Loucy (cell line): ENCODE measurements at regions not wholly inside any gene's neighbourhood (a gene's known extent, or its start where the extent isn't known, plus 50 kb on each side); places are given as distances from the start of the nearest gene placed in this dataset.
A peak's percentile ranks its signal among the peaks of the same experiment; 100 is the strongest.

ENCODE experiments used
- H2AFZ ChIP-seq: fragments of 200-600 bp; sonication (generic); 2 replicates; pipeline ENCODE4 v1.6.0; 2016; ENCODE audit warnings: antibody characterized with exemption, mild to moderate bottlenecking, low read length, moderate library complexity
- H3F3A ChIP-seq: fragments of 200-600 bp; 2 replicates; pipeline ENCODE4 v1.6.0; 2016; ENCODE audit warnings: antibody characterized with exemption, low read depth, mild to moderate bottlenecking
- H3K27me3 ChIP-seq: fragments of 200-600 bp; sonication (generic); 2 replicates; pipeline ENCODE4 v1.6.1; 2014; ENCODE audit warnings: low read length, mild to moderate bottlenecking; ENCODE audit not compliant: insufficient read depth, poor library complexity, severe bottlenecking
- H3K36me3 ChIP-seq: fragments of 200-600 bp; sonication (generic); 2 replicates; pipeline ENCODE4 v1.6.1; 2016; ENCODE audit warnings: low read length; ENCODE audit not compliant: insufficient read depth
- H3K4me1 ChIP-seq: fragments of 200-600 bp; sonication (generic); 2 replicates; pipeline ENCODE4 v1.5.1; 2014; ENCODE audit warnings: low read length, mild to moderate bottlenecking; ENCODE audit not compliant: insufficient read depth, poor library complexity, severe bottlenecking
- H3K4me2 ChIP-seq: fragments of 200-600 bp; sonication (generic); 2 replicates; pipeline ENCODE4 v1.6.0; 2014; ENCODE audit warnings: antibody characterized with exemption, low read length, low read depth, mild to moderate bottlenecking; ENCODE audit not compliant: poor library complexity, severe bottlenecking
- H3K4me3 ChIP-seq: fragments of 200-600 bp; sonication (generic); 2 replicates; pipeline ENCODE4 v1.5.1; 2014; ENCODE audit warnings: low read length, mild to moderate bottlenecking, mixed read lengths; ENCODE audit not compliant: poor library complexity, severe bottlenecking
- H3K79me2 ChIP-seq: fragments of 200-600 bp; sonication (generic); 2 replicates; pipeline ENCODE4 v1.6.1; 2014; ENCODE audit warnings: low read length; ENCODE audit not compliant: insufficient read depth
- H3K9ac ChIP-seq: fragments of 200-600 bp; sonication (generic); 2 replicates; pipeline ENCODE4 v1.6.0; 2014; ENCODE audit warnings: mild to moderate bottlenecking, low read depth, low read length, moderate library complexity; ENCODE audit not compliant: poor library complexity, severe bottlenecking
- H3K9me2 ChIP-seq: fragments of 200-600 bp; sonication (generic); replicated peaks from 2 replicates; pipeline ENCODE4 v1.6.1; 2016; ENCODE audit warnings: low read depth, low read length, mixed read lengths
- H3K9me3 ChIP-seq: fragments of 200-600 bp; sonication (generic); 2 replicates; pipeline ENCODE4 v1.6.1; 2014; ENCODE audit warnings: mild to moderate bottlenecking, antibody characterized with exemption, low read length, low read depth; ENCODE audit not compliant: insufficient read depth
- H4K20me1 ChIP-seq: fragments of 200-600 bp; sonication (generic); 2 replicates; pipeline ENCODE4 v1.6.0; 2014; ENCODE audit warnings: antibody characterized with exemption, low read length, mild to moderate bottlenecking; ENCODE audit not compliant: insufficient read depth, poor library complexity, severe bottlenecking
- EZH2phosphoT487 ChIP-seq: fragments of 200-600 bp; IDR thresholded peaks from 2 replicates; pipeline ENCODE4 v1.6.1; 2018; ENCODE audit warnings: antibody characterized with exemption, mild to moderate bottlenecking, moderate library complexity, borderline replicate concordance
- TF ChIP-seq, protein P1 (sequence below): fragments of 200-600 bp; sonication (generic); conservative IDR thresholded peaks from 2 replicates; pipeline ENCODE4 v1.5.1; 2014; ENCODE audit warnings: mild to moderate bottlenecking, antibody characterized with exemption, low read length

DNA sequence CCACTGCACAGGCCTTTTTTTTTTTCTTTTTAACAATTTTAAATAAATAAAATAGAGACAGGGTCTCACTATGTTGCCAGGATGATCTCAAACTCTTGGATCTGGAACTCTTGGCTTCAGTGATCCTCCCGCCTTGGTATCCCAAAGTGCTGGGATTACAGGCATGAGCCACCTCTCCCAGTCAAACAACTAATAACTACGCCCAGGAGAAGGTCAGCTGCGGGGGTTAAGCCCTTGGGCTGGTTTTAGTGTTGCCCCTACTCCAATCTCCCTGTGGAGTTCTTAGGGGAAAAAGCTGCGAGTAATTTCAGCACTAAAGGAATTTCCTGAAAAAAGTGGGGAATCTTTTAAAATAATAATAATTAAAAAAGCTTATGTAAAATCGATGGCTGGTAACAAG, 96.4 kb upstream of the XPO1 start:
- no peaks in the 10 kb centered on the region for H3K36me3 ChIP-seq
- H3K4me3 ChIP-seq, result no peak overlapping the region
- H3K4me2 ChIP-seq, result no peak overlapping the region
- no peaks in the 10 kb centered on the region for H3K9me3 ChIP-seq
- H3K79me2 ChIP-seq, result no peaks in the 10 kb centered on the region
- no peaks in the 10 kb centered on the region for H3K4me1 ChIP-seq
- no peaks in the 10 kb centered on the region for H4K20me1 ChIP-seq
- H3F3A ChIP-seq, result no peaks in the 10 kb centered on the region
- no peaks in the 10 kb centered on the region for H3K9me2 ChIP-seq
- no peaks in the 10 kb centered on the region for H3K27me3 ChIP-seq
- H2AFZ ChIP-seq, result no peak overlapping the region
- H3K9ac ChIP-seq, result no peak overlapping the region
- TF ChIP-seq, protein P1, sequence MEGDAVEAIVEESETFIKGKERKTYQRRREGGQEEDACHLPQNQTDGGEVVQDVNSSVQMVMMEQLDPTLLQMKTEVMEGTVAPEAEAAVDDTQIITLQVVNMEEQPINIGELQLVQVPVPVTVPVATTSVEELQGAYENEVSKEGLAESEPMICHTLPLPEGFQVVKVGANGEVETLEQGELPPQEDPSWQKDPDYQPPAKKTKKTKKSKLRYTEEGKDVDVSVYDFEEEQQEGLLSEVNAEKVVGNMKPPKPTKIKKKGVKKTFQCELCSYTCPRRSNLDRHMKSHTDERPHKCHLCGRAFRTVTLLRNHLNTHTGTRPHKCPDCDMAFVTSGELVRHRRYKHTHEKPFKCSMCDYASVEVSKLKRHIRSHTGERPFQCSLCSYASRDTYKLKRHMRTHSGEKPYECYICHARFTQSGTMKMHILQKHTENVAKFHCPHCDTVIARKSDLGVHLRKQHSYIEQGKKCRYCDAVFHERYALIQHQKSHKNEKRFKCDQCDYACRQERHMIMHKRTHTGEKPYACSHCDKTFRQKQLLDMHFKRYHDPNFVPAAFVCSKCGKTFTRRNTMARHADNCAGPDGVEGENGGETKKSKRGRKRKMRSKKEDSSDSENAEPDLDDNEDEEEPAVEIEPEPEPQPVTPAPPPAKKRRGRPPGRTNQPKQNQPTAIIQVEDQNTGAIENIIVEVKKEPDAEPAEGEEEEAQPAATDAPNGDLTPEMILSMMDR, result no peak
- no peak for TF ChIP-seq EZH2phosphoT487

DNA sequence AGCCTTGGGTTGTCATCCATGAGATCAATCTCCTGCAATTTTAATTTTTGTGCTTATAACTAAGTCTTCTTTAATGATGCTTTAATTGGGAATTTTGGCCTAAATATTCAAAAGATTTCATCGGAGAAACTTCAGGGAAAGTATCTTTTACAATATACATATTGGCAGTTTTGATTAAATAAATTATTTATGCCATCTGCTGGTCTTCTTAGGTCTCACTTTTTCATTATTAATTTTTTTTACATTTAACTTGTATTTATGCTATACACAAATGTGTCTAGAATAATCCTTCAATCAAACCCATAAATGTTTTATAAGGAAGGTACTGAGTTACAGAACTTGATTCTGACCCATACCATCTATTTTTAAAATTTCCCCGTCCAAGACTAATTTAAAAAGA, 95.1 kb upstream of the XPO1 start:
- H3K27me3 ChIP-seq, result no peaks in the 10 kb centered on the region
- no peaks in the 10 kb centered on the region for H4K20me1 ChIP-seq
- H3K9me3 ChIP-seq, result no peaks in the 10 kb centered on the region
- no peaks in the 10 kb centered on the region for H3K4me1 ChIP-seq
- no peak overlapping the region for H3K4me3 ChIP-seq
- no peaks in the 10 kb centered on the region for H3K79me2 ChIP-seq
- H3K4me2 ChIP-seq, result no peak overlapping the region
- no peak overlapping the region for H3K9ac ChIP-seq
- H3F3A ChIP-seq, result no peaks in the 10 kb centered on the region
- no peaks in the 10 kb centered on the region for H3K9me2 ChIP-seq
- TF ChIP-seq EZH2phosphoT487, result no peak
- TF ChIP-seq, protein P1, result peak; percentile 38
- H2AFZ ChIP-seq, result no peak overlapping the region
- no peaks in the 10 kb centered on the region for H3K36me3 ChIP-seq

DNA sequence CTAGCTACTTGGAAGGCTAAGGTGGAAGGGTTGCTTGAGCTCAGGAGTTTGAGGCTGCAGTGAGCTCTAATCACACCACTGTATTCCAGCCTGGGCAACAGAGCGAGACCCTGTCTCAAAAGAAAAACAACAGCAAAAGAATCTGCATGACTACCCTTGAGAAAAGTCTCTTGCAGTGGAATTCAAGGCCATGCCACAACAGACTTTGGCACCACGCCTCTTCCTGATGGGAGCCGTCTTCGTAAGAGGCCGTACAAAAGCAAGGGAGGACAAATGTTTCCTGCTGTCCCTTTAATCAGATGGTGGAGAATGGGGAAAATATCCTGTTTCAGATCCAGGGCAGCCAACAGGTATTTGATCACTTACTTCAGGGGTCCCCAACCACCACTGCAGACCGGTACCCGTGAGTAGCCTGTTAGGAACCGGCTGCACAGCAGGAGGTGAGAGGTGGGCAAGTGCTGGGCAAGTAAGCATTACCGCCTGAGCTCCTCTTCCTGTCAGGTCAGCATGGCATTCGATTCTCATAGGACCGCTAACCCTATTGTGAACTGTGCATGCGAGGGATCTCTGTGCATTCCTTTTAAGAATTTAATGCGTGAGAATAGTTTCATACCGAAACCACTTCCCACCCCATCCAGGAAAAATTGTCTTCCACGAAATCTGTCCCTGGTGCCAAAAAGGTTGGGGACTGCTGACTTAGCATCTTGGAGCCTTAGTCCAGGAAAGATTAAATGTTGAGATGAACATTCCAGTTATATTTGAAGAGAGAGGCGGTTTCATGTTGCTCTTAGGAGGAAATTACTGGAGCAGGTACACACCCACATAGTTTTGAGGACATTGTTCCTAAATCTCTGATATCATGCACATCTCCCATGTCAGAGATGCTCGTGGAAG, 94.4 kb upstream of the XPO1 start:
- Histone ChIP-seq H3K4me2 (no peak overlapping the region), H3K9ac (no peak overlapping the region), H3K27me3 (no peaks in the 10 kb centered on the region), H3K79me2 (no peaks in the 10 kb centered on the region), H3K9me3 (no peaks in the 10 kb centered on the region), H2AFZ (no peak overlapping the region), H3K4me3 (no peak overlapping the region), H4K20me1 (no peaks in the 10 kb centered on the region), H3K4me1 (no peaks in the 10 kb centered on the region), H3F3A (no peaks in the 10 kb centered on the region), H3K36me3 (no peaks in the 10 kb centered on the region), H3K9me2 (no peaks in the 10 kb centered on the region)
- TF ChIP-seq, protein P1, result no peak
- no peak for TF ChIP-seq EZH2phosphoT487
